ENCODE measurements at regions not wholly inside any gene's neighbourhood (a gene's known extent, or its start where the extent isn't known, plus 50 kb on each side); places are given as distances from the start of the nearest gene placed in this dataset.

- TF ChIP-seq CTCF (IDR thresholded peaks at IDR 0.05) (no peak), POLR2AphosphoS5 (IDR thresholded peaks at IDR 0.05) (no peak), POLR2A (IDR thresholded peaks at IDR 0.05) (no peak)
Measured at GRCh38 chr10:80894797-80895467, 357.2 kb downstream of the SH2D4B start.

Measured in breast epithelium (tissue), 3 donors.